Kidney (tissue), 13 donors: ENCODE measurements at regions not wholly inside any gene's neighbourhood (a gene's known extent, or its start where the extent isn't known, plus 50 kb on each side); places are given as distances from the start of the nearest gene placed in this dataset.
"Not testable (repeated sequence)": the region's sequence is repeated elsewhere in the genome, so short reads cannot be mapped to it uniquely, and the experiment has no call there.

ENCODE experiments used
- DNase-seq, 5 donors: peaks; one replicate each; pipeline ENCODE4 v3.0.0-alpha.2; 2013 to 2020
- FAIRE-seq: peaks from 2 replicates; lab custom pipeline; 2012; peaks lifted over from hg19 to GRCh38; lab: Jason Lieb, UNC
- H3K27ac ChIP-seq, 2 donors: one replicate each; pipeline ENCODE4 v1.7.0; 2013; ENCODE audit warnings: low read depth in 2 of 2, low read length in 2 of 2, inconsistent platforms in 1 of 2
- H3K27me3 ChIP-seq: one replicate; pipeline ENCODE4 v1.7.1; 2013; ENCODE audit warnings: low read length, inconsistent platforms; ENCODE audit not compliant: control insufficient read depth, insufficient read depth
- H3K36me3 ChIP-seq, 3 donors: one replicate each; pipeline versions ENCODE4 v1.7.0 to v1.7.1; 2013; ENCODE audit warnings: low read length in 3 of 3, control low read depth in 1 of 3, inconsistent platforms in 1 of 3; ENCODE audit not compliant: insufficient read depth in 3 of 3, control insufficient read depth in 2 of 3
- H3K4me1 ChIP-seq, 3 donors: one replicate each; pipeline versions ENCODE4 v1.7.0 to v1.7.1; 2013; ENCODE audit warnings: low read length in 3 of 3, inconsistent platforms in 1 of 3, low read depth in 1 of 3; ENCODE audit not compliant: control insufficient read depth in 2 of 3, insufficient read depth in 2 of 3
- H3K4me3 ChIP-seq, 3 donors: one replicate each; pipeline versions ENCODE4 v1.7.0 to v1.8.1; 2013; ENCODE audit warnings: low read length in 3 of 3, control low read depth in 1 of 3, inconsistent platforms in 1 of 3
- H3K9ac ChIP-seq, 3 donors: one replicate each; pipeline versions ENCODE4 v1.7.0 to v1.7.1; 2013; ENCODE audit warnings: low read length in 3 of 3, control low read depth in 1 of 3, inconsistent platforms in 1 of 3
- H3K9me3 ChIP-seq, 3 donors: one replicate each; pipeline versions ENCODE4 v1.7.0 to v1.7.1; 2013; ENCODE audit warnings: low read length in 3 of 3, control low read depth in 1 of 3, inconsistent platforms in 1 of 3; ENCODE audit not compliant: control insufficient read depth in 2 of 3, insufficient read depth in 1 of 3
- CTCF ChIP-seq: IDR thresholded peaks from 3 replicates; pipeline ENCODE4 v1.5.1; 2012; ENCODE audit warnings: mild to moderate bottlenecking, moderate library complexity, borderline replicate concordance; ENCODE audit not compliant: insufficient read depth; ENCODE audit errors: extremely low read depth
- intact Hi-C: fragments of 100-400 bp; cut with DNase I; formaldehyde crosslinking; loops from one replicate; pipeline ENCODE4 v1.11.1; 2022
- donor health status: control.
- donor health status: control.
- donor health status: control.
- donor health status: control.
- donor health status: control.
- donor health status: DM: yes; HTN: yes; CAD: no.
- donor health status: Normal renal cell carcinoma (clear cell type).

- Histone ChIP-seq H3K27ac (no peak overlapping the region), H3K36me3 (no peaks in the 10 kb centered on the region), H3K4me3 (no peak overlapping the region), H3K9me3 (no peaks in the 10 kb centered on the region), H3K9ac (no peak overlapping the region), H3K27me3 (no peaks in the 10 kb centered on the region), H3K4me1 (no peaks in the 10 kb centered on the region)
- DNase-seq, result no peak
- intact Hi-C loops, result no loop called here
- no peak for TF ChIP-seq CTCF
- no peak for FAIRE-seq
Observed at GRCh38 chr10:16234916-16235315, 201.9 kb upstream of the PTER start.

DNA sequence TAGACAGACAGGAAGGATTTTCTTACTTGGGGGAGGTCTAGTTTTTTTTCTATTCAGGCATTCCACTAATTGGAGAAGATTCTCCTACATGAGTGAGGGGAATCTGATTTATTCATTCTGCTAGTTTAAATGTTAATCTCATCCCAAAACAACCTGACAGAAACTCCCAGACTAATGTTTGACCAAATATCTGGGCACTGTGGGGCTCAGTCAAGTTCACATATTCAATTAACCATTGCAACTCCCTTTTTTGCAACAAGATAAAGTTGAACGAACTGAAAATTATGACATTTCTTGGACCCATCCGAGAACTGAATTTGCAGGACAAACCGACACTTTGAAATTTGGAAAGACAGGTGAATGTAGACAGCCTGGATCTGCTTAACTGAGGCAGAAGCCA is 194.4 kb upstream of the PTER start:
- FAIRE-seq (no peak), DNase-seq (no peak)
- Histone ChIP-seq H3K4me3 (no peak overlapping the region), H3K36me3 (no peaks in the 10 kb centered on the region), H3K27me3 (no peaks in the 10 kb centered on the region), H3K27ac (no peak overlapping the region), H3K9ac (no peak overlapping the region), H3K4me1 (no peaks in the 10 kb centered on the region), H3K9me3 (peaks cover 0 to 3% (median 0%) of the 10 kb centered on the region in 3 donors)
- no peak for TF ChIP-seq CTCF
- intact Hi-C loops, result no loop called here

DNA sequence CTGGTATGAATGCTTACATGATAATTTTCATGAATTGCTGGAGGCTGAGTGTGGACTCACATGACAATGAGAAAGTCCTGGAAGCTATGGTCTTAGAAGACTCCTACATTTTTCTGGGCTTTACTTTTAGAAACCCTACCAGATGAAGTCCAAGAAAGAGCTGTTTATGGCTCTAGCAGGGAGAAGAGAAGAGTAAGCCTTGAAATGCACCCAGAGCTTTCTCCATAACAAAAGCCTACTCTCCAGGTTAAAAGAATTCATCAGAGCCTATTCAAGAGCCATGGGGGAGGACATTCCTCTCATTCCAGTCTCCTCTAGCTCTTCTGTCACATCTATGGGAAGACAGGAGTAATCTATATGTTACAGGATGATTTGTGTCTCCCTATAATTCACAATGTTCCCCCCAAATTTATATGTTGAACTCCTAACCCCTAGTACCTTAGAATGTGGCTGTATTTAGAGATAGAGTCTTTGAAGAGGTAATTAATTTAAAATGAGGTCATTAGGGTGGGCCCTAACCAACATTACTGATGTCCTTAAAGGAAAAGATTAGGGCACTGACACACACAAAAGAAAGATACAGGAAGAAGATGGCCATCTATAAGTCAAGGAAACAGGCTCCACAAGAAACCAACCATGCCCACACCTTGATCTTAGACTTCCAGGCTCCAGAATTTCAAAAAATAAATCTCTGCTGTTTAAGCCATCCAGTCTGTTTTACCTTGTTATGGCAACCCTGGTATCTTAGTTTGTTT is 193.8 kb upstream of the PTER start:
- intact Hi-C loops, result no loop called here
- TF ChIP-seq CTCF, result no peak
- peaks cover 0 to 3% (median 0%) of the 10 kb centered on the region in 3 donors for H3K9me3 ChIP-seq
- H3K36me3 ChIP-seq, result no peaks in the 10 kb centered on the region
- FAIRE-seq (no peak), DNase-seq (no peak)
- no peak overlapping the region for H3K27ac ChIP-seq
- H3K9ac ChIP-seq, result no peak overlapping the region
- H3K4me1 ChIP-seq, result no peaks in the 10 kb centered on the region
- no peak overlapping the region for H3K4me3 ChIP-seq
- H3K27me3 ChIP-seq, result no peaks in the 10 kb centered on the region

GRCh38 chr10:16250136-16250535 is 186.7 kb upstream of the PTER start:
- H3K27me3 ChIP-seq, intact Hi-C loops, DNase-seq, H3K27ac ChIP-seq, H3K36me3 ChIP-seq, H3K9ac ChIP-seq, H3K4me1 ChIP-seq, FAIRE-seq, H3K9me3 ChIP-seq, H3K4me3 ChIP-seq: not testable (repeated sequence)
